Effector CD4-positive, alpha-beta T cell (primary cell): ENCODE measurements at regions not wholly inside any gene's neighbourhood (a gene's known extent, or its start where the extent isn't known, plus 50 kb on each side); places are given as distances from the start of the nearest gene placed in this dataset.
"Not testable (repeated sequence)": the region's sequence is repeated elsewhere in the genome, so short reads cannot be mapped to it uniquely, and the experiment has no call there.

Experiments used
- DNase-seq: peaks from one replicate; pipeline ENCODE4 v3.0.0-alpha.2; 2020

DNA sequence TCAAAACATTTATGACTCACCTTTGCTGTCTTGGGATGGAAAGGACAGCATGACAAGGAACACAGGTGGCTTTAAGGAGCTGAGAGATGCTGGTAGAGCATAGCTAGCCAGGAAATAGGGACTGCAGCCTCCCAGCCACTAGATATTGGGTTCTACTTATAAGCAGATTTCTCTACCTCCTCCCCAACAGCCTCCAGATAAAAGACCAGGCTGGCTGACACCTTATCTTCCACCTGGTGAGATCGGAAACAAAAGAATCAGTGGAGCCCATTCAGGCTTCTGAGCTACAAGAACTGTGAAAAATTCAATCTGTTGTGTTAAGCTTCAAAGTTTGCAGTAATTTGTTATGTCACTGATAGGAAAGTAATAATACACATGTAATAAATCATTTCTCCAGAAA, 1278.5 kb upstream of the ZEB2 start:
- no peak for DNase-seq

DNA sequence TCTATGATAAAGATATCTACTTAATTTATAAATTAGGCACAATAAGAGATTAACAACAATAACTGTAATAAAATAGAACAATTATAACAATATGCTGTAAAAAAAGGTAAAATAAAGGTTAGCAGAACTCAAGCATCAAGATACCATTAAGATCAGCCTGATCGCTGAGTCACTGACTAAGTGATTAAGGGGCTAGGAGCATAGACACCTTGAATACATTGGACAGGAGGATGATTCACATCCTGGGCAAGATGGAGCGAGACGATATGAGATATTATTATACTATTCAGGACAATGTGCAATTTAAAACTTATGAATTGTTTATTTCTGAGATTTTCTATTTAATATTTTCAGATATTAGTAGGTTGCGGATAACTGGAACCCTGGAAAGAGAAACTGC, 1277.8 kb upstream of the ZEB2 start:
- DNase-seq: no peak

DNA sequence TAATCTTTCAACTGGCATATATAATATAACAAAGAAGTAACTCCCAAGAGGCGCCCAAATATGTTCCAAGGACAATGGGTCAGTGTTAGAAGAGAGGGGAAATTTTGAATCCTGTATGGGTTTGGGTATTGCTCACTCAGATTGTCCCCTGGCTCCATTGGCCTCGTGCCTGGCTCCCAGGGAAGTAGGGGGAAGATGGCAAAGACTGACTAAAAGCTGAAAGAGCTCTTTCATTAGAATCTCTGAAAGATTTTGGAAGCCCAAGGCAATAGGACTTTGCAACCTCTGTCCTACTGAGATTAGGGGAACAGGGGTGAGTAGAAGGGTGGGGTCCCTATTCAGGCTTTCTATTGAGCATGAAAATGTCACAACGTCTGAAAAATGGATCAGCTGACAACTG, 1272.8 kb upstream of the ZEB2 start:
- no peak for DNase-seq

DNA sequence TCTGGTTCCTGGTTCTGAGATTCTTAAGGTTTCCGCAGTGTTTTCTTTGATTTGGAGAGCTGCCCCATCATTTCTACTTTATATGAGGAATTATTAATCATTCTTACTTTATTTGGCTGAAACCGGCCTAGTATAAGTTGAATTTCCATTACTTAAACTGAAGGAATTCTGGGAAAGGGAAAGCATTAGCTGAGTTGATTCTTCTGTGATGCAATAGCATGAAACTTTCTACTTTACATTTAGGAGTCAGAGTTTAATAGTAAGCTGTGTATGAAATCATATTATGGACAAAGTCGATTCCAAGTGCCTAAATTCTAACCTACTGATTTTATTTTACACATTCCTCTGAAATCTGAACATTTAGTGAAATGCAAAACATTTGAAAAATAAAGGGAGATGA, 1269.7 kb upstream of the ZEB2 start:
- DNase-seq: no peak

DNA sequence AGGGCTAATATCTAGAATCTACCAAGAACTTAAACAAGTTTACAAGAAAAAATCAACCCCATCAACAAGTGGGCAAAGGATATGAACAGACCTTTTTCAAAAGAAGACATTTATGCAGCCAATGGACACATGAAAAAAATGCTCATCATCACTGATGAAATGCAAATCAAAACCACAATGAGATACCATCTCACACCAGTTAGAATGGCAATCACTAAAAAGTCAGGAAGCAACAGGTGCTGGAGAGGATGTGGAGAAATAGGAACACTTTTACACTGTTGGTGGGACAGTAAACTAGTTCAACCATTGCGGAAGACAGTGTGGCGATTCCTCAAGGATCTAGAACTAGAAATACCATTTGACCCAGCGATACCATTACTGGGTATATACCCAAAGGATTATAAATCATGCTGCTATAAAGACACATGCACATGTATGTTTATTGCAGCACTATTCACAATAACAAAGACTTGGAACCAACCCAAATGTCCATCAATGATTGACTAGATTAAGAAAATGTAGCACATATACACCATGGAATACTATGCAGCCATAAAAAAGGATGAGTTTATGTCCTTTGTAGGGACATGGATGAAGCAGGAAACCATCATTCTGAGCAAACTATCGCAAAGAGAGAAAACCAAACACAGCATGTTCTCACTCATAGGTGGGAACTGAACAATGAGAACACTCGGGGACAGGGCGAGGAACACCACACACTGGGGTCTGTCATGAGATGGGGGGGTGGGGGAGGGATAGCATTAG, 1267.9 kb upstream of the ZEB2 start:
- not testable (repeated sequence) for DNase-seq

DNA sequence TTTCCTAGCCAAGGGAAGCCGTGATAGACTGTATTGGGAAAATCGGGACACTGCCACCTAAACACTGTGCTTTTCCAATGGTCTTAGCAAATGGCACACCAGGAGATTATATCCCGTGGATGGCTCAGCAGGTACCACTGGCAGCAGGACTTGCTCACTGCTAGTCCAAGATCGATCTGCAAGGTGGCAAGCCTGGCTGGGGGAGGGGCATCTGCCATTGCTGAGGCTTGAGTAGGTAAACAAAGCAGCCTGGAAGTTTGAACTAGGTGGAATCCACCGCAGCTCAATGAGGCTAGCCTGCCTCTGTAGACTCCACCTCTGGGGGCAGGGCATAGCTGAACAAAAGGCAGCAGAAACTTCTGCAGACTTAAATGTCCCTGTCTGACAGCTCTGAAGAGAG, 1262.7 kb upstream of the ZEB2 start:
- not testable (repeated sequence) for DNase-seq

DNA sequence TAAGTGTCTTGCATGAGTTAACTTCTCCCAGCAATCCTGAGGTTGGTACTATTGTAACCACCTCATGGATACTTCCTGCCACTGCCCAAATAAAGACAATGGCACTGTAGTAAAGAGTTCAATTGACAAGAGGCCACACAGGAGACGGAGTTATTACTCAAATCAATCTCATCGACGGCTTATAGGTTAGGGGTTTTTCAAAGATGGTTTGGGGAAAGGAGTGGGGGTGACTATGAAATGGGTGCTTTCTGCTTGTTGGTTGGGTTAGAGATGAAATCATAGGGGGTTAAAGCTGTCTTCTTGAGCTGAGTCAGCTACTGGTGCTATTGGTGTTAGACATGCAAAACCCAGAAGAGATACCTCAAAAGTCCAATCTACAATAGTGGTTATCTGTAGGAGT, 1258.0 kb upstream of the ZEB2 start:
- DNase-seq: no peak

DNA sequence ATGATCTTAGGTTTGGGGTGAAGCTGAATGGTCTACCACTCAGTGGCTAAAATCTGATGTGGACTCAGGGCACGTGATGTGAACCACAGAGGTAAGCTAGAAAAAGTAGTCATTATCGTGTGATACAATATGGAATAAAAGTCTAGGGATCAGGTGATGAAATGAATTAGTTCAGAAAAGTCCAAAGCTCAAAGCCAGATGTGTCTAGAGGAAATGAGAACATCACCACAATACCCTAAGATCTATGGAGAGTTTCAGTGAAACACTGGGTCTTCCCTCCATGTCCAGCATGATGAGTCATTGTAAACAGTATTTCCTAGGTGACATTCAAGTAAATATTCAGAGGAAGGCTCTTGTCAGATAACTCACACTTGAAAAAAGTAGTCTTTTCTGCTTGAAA, 1257.4 kb upstream of the ZEB2 start:
- no peak for DNase-seq

DNA sequence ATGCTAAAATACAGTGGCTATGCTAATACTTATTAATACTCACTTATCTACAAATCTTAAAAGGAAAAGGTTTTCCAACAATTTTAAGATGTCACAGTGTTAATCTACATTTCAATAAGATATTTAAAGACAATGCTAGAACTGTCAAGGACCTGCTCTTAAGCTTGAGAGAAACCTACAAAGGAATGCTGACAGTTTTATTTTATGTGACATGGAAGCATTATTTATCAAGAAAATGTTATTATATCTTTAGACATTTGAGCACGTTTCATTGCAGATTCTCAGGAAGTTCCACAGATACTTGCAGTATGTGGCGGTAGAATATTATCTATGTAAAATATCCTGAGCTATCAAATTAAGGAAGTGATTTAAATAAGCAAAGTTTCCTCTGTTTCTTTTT, 1255.7 kb upstream of the ZEB2 start:
- no peak for DNase-seq

DNA sequence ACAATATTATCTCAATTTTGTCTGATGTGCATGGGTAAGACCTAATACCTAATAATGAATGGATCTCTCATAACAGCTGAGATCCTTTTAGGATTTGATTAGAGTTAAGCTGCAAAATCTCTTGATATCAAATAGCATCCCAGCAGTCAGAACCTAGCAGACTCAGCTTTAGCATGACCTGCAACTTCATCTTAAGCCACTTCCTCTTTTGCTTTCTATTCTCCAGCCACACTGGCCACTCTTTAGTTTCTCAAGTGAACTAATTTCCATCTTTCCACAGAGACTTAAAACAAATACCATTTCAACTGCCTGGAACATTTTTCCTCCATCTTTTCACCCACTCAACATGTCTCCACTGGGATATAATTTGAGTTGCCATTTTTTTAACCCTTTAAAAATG, 1251.6 kb upstream of the ZEB2 start:
- DNase-seq: no peak

DNA sequence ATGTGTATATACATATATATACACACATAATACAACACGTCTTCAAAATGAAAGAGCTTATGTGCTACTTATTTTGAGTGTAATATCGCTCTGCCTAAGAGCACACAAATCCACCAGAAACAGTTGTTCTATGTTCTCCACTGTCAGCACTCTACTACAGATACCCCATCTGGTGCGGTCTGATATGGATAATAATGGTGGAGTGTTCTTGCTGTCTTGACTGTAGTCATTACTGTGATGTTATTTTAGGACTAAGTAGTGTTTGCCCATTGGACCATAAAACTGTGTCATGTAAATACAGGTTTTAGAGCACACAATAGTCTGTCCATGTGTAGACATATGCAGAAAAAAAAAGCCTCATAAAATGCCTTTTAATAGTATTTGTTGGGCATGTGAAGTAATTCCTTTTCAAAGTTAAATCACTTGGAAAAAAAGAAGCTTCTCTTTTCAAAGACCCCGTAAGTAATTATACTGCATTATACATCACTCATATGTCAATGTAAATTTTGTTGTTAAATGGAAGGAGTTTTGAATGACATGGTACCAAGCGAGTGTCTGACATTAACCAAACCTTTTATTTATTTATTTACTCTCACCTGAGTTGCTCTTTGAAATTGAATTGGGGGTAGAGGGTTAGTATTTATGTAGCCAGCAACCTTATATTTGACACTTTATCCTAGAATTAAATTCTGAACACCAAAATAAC, 1249.2 kb upstream of the ZEB2 start:
- no peak for DNase-seq

DNA sequence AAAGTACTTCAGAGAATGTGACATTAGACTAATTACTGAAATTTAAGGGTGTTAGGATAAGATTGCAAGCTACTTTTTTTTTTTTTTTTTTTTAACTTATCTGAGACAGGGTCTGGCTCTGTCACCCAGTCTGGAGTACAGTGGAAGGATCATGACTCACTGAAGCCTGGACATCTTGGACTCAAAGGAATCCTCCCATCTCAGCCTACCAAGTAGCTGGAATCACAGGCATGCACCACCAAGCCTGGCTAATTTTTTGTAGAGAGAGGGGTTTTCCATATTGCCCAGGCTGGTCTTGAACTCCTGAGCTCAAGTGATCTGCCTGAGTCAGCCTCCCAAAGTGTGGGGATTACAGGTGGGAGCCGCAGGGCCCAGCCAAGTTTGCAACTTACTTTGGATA, 1246.0 kb upstream of the ZEB2 start:
- DNase-seq: no peak

DNA sequence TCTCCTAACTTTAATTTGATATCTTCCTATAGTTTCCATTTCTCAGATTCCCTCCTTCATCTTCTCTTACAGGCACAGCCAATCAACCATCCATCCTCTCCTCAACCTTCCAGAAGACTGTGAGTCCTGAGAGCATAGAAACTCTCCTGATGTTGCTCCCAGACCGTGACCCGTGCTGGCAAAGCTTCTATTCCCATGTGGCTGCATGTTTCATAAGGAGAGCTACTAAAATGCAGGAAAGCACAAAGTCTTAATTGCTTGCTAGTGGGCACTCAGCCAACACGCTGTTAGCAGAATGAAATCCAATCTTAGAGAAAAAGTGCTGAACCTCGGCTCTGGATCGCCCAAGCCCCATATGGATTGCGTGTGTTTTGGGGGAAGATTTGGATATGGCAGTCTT, 1244.7 kb upstream of the ZEB2 start:
- no peak for DNase-seq

DNA sequence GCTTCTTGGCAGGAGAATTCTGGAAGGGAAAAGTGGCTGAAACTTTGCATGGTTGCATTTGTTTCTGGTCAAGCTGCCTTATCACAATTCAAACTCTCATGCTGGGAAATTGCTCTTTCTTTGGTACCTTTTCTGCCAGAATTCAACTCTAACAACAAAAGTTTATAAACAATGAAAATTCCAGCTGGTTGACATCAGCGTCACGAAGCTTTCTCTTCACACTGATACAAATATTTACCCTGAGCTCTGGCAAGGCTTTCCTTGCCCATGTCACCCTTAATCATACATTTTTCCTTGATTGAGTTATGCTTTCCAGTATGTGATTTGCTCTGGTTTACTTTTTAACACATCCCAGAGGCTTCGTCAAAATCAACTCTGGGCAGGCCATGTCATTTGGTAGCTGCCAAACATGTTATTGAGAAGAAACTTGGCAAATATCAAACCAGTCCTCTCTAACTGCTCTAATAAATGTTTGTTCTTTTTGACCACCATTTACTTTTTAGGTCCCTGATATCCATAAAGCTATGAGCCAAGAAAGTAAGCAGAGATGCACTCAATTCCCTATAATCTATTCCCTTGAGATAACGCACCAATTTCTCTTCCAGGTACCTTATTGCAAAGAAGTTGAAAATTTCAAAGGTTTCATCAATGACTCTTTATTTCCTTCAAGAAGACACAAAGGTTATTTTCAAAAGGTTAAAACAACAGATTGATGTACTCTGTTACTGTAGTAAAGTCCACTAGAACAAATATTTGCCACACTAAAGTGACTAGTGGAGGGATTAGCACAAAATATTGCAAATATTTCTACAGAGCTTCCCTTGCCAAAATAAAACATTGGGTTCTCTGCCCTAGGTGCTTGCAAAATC, 1241.1 kb upstream of the ZEB2 start:
- no peak for DNase-seq

DNA sequence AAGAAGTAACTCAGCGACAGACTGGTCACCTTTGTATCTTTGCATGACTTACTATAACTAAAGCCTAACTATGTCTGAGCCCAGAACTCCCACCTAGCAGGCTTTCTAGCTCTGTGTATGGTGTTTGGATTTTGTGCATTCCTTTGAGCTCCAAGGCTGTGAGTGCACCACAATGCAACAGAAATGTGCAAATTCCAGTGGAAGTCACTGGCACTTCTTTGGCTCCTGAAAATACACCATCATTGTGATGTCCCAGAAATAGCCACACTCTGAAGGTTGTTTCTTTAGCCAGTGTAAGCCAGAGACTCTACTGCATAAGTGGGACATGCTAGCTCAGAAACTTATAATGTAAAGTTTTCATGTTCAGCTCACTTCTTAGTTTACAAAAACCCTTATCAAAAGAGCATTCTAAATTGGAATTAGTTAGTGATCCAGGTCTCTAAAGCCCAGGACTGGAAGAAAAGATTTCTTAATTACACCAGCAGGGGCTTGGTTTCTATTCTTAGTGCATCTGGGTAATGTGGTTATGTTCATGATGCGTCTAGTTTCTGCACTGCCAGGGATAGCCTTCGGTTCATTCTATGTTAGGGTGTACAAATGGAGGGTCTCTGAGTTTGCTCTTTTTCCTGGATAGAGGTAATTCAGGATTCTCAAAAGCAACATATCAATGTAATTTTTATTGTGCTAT, 1239.5 kb upstream of the ZEB2 start:
- no peak for DNase-seq

DNA sequence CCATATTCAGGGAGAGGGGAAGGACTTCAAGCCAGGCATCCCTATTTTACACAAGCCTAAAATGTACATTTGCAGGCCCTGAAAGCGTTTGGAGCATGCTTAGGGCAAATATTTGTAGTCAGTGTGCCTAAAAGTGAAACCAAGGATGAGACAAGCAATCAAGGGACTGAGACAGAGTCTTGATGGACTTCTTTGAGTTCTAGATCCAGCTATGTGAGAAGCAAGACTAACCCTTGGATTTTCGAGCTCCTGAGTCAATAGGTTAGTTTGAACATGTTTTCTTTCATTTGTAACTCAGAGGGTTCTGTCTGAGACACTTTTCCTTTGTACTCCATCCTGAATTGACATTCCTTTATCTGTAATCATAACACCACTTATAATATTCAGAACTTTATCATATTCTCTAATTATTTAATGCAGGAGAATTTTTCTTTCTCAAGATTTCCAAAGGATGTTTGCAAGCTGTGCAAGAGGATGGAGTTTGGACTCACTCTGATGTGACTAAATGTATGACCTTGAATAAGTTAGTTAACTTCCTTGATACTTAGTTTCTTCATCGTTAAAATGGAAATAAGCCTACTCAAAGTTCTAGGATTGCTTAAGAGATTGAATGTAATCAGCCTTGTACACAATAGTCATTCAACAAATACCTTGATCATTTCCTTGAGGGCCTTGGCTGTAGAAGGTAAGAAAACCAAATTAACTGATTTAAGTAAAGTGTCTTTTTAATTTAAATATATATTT, 1237.8 kb upstream of the ZEB2 start:
- no peak for DNase-seq

DNA sequence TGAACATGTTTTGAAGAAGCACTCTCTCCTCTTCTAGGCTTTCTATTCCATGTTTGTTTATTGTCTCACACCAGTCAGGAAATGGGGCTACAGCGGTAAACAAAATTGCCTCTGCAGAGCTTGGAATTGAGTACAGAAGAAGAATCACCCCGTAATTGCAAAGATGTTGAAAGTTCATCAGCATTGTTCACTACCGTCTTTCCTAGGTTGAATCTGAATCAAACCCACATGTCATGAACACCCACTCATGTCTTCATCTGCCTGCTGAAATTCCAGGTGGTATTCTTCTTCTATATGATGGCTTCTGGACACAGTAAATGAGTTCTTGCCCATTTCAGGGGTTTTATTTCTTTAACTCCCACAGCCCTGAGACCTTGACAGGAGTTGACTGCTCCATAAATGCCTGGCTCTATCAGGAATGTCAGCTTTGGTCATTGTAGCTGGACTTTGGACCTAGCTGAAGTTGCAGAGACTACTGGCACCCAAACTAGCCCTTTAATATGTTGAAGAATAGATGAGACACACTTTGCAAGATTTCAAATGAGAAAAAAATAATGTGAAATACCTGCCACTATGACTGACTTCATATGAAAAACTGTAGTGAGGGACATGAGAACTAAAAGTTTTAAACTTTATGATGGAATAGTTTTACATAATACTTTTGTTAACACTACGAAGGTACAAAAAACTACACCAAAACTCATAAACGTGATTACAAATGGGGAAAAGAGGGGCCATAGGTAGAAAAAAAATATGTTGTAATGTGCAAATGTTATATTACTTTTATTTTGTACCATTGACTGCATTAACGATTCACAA, 1235.3 kb upstream of the ZEB2 start:
- no peak for DNase-seq

DNA sequence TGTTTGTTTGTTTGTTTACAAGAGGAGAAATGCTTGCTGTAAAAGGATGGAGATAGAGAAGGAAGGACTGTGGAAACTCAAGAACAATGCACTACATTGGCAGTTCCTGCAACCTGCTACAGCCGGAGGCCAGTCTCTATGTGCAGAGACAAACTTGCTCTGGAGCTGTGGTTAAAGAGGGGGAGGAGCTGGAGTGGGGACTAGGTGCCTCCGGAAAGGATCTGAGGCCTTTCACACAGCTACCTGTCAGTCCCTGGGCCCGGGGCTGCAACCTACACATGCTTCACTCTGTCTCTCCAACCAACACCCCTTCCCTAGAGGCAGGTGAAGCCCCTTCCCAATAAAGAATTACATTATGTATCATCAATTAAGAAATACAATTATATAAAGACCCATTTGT, 1234.0 kb upstream of the ZEB2 start:
- no peak for DNase-seq

DNA sequence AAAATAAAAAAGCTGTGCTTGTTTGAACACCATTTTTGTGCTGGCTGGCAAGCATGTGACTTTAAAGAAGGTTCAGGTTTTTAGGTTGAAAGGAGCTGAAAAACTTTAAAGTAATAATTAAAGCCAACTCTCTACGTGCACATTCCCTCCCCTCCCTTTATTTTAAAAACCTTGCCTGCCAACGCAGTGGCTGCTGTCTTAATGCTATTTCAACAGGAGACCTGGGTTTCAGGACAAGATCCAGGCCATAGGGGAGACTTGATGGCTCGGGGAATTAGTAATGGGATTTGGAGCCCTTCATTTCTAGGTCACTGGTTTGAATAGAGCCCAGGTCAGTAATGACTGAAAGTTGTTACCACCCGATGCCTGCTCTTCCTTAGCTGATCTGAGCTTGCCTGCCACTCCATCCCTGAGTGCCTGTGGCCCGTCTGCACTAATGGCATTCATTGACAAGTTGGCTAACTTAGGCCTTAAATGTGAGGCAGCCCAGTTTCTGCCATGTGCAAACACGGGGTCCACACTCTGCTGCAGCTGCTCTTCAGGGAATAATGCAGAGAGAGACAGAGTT, 1233.2 kb upstream of the ZEB2 start:
- DNase-seq: no peak

DNA sequence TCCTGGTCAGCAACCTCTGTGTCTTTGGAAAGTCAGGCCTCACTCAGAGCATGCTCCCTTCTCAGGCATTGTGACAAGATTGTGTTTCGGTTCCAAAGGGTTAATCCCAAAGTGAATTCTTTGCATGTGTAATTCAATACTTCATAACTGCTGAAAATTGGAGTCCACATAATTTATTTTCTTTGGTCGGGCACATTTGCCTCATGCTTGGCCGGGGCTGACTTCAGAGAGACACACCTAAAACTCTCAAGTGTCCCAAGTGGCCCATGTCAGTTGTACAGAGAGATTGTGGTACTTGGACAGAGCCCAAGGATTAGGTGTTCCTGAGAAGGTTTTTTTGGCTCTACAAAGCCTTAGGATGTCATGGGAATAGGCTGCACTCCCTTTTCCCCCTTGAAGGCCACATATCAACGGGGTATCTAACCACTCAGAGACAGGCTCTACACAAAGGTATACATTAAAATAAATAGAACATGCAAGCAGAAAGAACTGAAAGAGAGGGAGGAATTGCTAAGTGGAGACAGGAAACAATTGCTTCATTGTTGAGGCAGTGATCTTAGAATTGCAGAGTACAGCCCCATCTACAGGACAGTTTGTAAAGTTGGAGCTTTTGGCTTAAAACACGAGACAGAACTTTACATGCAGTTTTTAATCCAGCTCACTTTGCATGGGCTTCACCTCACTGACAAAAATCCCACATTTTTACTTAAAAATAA, 1232.3 kb upstream of the ZEB2 start:
- no peak for DNase-seq
